ENCODE measurements at regions not wholly inside any gene's neighbourhood (a gene's known extent, or its start where the extent isn't known, plus 50 kb on each side); places are given as distances from the start of the nearest gene placed in this dataset.

GRCh38 chr12:93050748-93051081, 121.6 kb upstream of the EEA1 start:
- Histone ChIP-seq H3K9ac (ENCODE audit: low read length) (no peak overlapping the region), H3K4me3 (ENCODE audit: low read length) (no peak overlapping the region), H3K36me3 (ENCODE audit: insufficient read depth, low read length) (no peaks in the 10 kb centered on the region), H3K27me3 (ENCODE audit: insufficient read depth, low read depth, low read length) (no peaks in the 10 kb centered on the region), H3K27ac (ENCODE audit: low read length) (no peak overlapping the region), H4K20me1 (ENCODE audit: insufficient read depth) (no peaks in the 10 kb centered on the region), H3K9me2 (ENCODE audit: insufficient read depth, low read length) (no peaks in the 10 kb centered on the region), H3F3A (ENCODE audit: insufficient read depth, low read length, poor library complexity, severe bottlenecking) (no peaks in the 10 kb centered on the region), H3K79me2 (replicated peaks; ENCODE audit: insufficient read depth, low read length) (no peaks in the 10 kb centered on the region), H3K4me2 (ENCODE audit: low read length) (no peak overlapping the region), H2AFZ (ENCODE audit: low read depth, low read length) (no peak overlapping the region), H3K9me3 (ENCODE audit: low read length) (no peaks in the 10 kb centered on the region)
- TF ChIP-seq EZH2 (IDR thresholded peaks at IDR 0.05; ENCODE audit: borderline replicate concordance, insufficient read depth, low read length, poor library complexity, severe bottlenecking) = no peak

GRCh38 chr12:93054021-93054420, 124.9 kb upstream of the EEA1 start:
- Histone ChIP-seq H3K4me3 (ENCODE audit: low read length) (no peak overlapping the region), H3F3A (ENCODE audit: insufficient read depth, low read length, poor library complexity, severe bottlenecking) (no peaks in the 10 kb centered on the region), H3K4me2 (ENCODE audit: low read length) (no peak overlapping the region), H3K27ac (ENCODE audit: low read length) (no peak overlapping the region), H2AFZ (ENCODE audit: low read depth, low read length) (no peak overlapping the region), H3K9ac (ENCODE audit: low read length) (no peak overlapping the region), H3K36me3 (ENCODE audit: insufficient read depth, low read length) (no peaks in the 10 kb centered on the region), H3K9me2 (ENCODE audit: insufficient read depth, low read length) (no peaks in the 10 kb centered on the region), H3K27me3 (ENCODE audit: insufficient read depth, low read depth, low read length) (no peaks in the 10 kb centered on the region), H3K79me2 (replicated peaks; ENCODE audit: insufficient read depth, low read length) (no peaks in the 10 kb centered on the region), H3K9me3 (ENCODE audit: low read length) (no peaks in the 10 kb centered on the region), H4K20me1 (ENCODE audit: insufficient read depth) (no peaks in the 10 kb centered on the region)
- TF ChIP-seq TAF1 (IDR thresholded peaks at IDR 0.05; ENCODE audit: low read depth) (no peak), MXI1 (conservative IDR thresholded peaks at IDR 0.05; ENCODE audit: poor library complexity, severe bottlenecking) (no peak), EZH2 (IDR thresholded peaks at IDR 0.05; ENCODE audit: borderline replicate concordance, insufficient read depth, low read length, poor library complexity, severe bottlenecking) (no peak), POLR2AphosphoS5 (IDR thresholded peaks at IDR 0.05) (no peak), REST (IDR thresholded peaks at IDR 0.05; ENCODE audit: borderline replicate concordance) (no peak), SMC3 (conservative IDR thresholded peaks at IDR 0.05; ENCODE audit: poor library complexity) (no peak), CTCF (IDR thresholded peaks at IDR 0.05; ENCODE audit: poor library complexity, severe bottlenecking) (no peak), EP300 (conservative IDR thresholded peaks at IDR 0.05; ENCODE audit: poor library complexity, severe bottlenecking) (no peak), RAD21 (conservative IDR thresholded peaks at IDR 0.05) (no peak)

- Histone ChIP-seq H3K36me3 (ENCODE audit: insufficient read depth, low read length) (no peaks in the 10 kb centered on the region), H3K9me2 (ENCODE audit: insufficient read depth, low read length) (no peaks in the 10 kb centered on the region), H3F3A (ENCODE audit: insufficient read depth, low read length, poor library complexity, severe bottlenecking) (no peaks in the 10 kb centered on the region), H3K27ac (ENCODE audit: low read length) (no peak overlapping the region), H3K9ac (ENCODE audit: low read length) (no peak overlapping the region), H3K9me3 (ENCODE audit: low read length) (no peaks in the 10 kb centered on the region), H3K4me3 (ENCODE audit: low read length) (no peak overlapping the region), H3K4me2 (ENCODE audit: low read length) (no peak overlapping the region), H2AFZ (ENCODE audit: low read depth, low read length) (no peak overlapping the region), H3K79me2 (replicated peaks; ENCODE audit: insufficient read depth, low read length) (no peaks in the 10 kb centered on the region), H3K27me3 (ENCODE audit: insufficient read depth, low read depth, low read length) (no peaks in the 10 kb centered on the region), H4K20me1 (ENCODE audit: insufficient read depth) (no peaks in the 10 kb centered on the region)
- no peak for TF ChIP-seq EZH2 (IDR thresholded peaks at IDR 0.05; ENCODE audit: borderline replicate concordance, insufficient read depth, low read length, poor library complexity, severe bottlenecking)
- TF ChIP-seq POLR2AphosphoS5 (IDR thresholded peaks at IDR 0.05) = no peak
- no peak for TF ChIP-seq CTCF (IDR thresholded peaks at IDR 0.05; ENCODE audit: poor library complexity, severe bottlenecking)
- TF ChIP-seq EP300 (conservative IDR thresholded peaks at IDR 0.05; ENCODE audit: poor library complexity, severe bottlenecking) = no peak
- no peak for TF ChIP-seq RAD21 (conservative IDR thresholded peaks at IDR 0.05)
- TF ChIP-seq MXI1 (conservative IDR thresholded peaks at IDR 0.05; ENCODE audit: poor library complexity, severe bottlenecking) = no peak
- no peak for TF ChIP-seq SMC3 (conservative IDR thresholded peaks at IDR 0.05; ENCODE audit: poor library complexity)
- no peak for TF ChIP-seq REST (IDR thresholded peaks at IDR 0.05; ENCODE audit: borderline replicate concordance)
- TF ChIP-seq TAF1 (IDR thresholded peaks at IDR 0.05; ENCODE audit: low read depth) = no peak
Measured at GRCh38 chr12:93055221-93055620, 126.1 kb upstream of the EEA1 start.

Measured in neural cell (in vitro differentiated cells).